Germinal center (tissue), 1 donor: ENCODE measurements at regions not wholly inside any gene's neighbourhood (a gene's known extent, or its start where the extent isn't known, plus 50 kb on each side); places are given as distances from the start of the nearest gene placed in this dataset.

ENCODE experiments used
- DNase-seq: peaks from one replicate; pipeline ENCODE4 v3.0.0; 2012; ENCODE audit warnings: mixed read lengths, low spot score

GRCh38 chr6:132973514-132973993, 159.2 kb downstream of the RPS12 start:
- DNase-seq: no peak

- DNase-seq: no peak
Measured at GRCh38 chr6:132974122-132974521, 159.8 kb downstream of the RPS12 start.

GRCh38 chr6:132977413-132977812, 163.0 kb downstream of the RPS12 start:
- DNase-seq: no peak

GRCh38 chr6:132978685-132979084, 164.3 kb downstream of the RPS12 start:
- no peak for DNase-seq

- DNase-seq: no peak
Measured at GRCh38 chr6:132993738-132994137, 179.4 kb downstream of the RPS12 start.

GRCh38 chr6:132995009-132995408, 180.6 kb downstream of the RPS12 start:
- no peak for DNase-seq

- DNase-seq: no peak
Measured at GRCh38 chr6:132995432-132995831, 181.1 kb downstream of the RPS12 start.

GRCh38 chr6:132998418-132998817, 184.0 kb downstream of the RPS12 start:
- DNase-seq: no peak

GRCh38 chr6:133001040-133001565, 186.7 kb downstream of the RPS12 start:
- no peak for DNase-seq

GRCh38 chr6:133004304-133004884, 190.0 kb downstream of the RPS12 start:
- no peak for DNase-seq

GRCh38 chr6:133012774-133013173, 198.4 kb downstream of the RPS12 start:
- no peak for DNase-seq

- DNase-seq: no peak
Measured at GRCh38 chr6:133016631-133017030, 202.3 kb downstream of the RPS12 start.

GRCh38 chr6:133017581-133017980, 203.2 kb downstream of the RPS12 start:
- DNase-seq: no peak

GRCh38 chr6:133026705-133027104, 212.3 kb downstream of the RPS12 start:
- no peak for DNase-seq

- DNase-seq: no peak
Measured at GRCh38 chr6:133033263-133033662, 207.9 kb upstream of the EYA4 start.

- DNase-seq: no peak
Measured at GRCh38 chr6:133034509-133035206, 206.5 kb upstream of the EYA4 start.

GRCh38 chr6:133040094-133040802, 200.9 kb upstream of the EYA4 start:
- DNase-seq: no peak

- DNase-seq: no peak
Measured at GRCh38 chr6:133040803-133041419, 200.2 kb upstream of the EYA4 start.

GRCh38 chr6:133042550-133043120, 198.5 kb upstream of the EYA4 start:
- no peak for DNase-seq

- no peak for DNase-seq
Measured at GRCh38 chr6:133046576-133046975, 194.6 kb upstream of the EYA4 start.

GRCh38 chr6:133047065-133047665, 194.0 kb upstream of the EYA4 start:
- DNase-seq: no peak

- DNase-seq: no peak
Measured at GRCh38 chr6:133047706-133048105, 193.5 kb upstream of the EYA4 start.
